Stimulated activated CD4-positive, alpha-beta T cell treated with anti-CD3 and anti-CD28 coated beads, Interleukin-15, amount 100 ng/mL, for 24 hours (primary cell): ENCODE measurements at regions not wholly inside any gene's neighbourhood (a gene's known extent, or its start where the extent isn't known, plus 50 kb on each side); places are given as distances from the start of the nearest gene placed in this dataset.
"Not testable (repeated sequence)": the region's sequence is repeated elsewhere in the genome, so short reads cannot be mapped to it uniquely, and the experiment has no call there.

Experiments used
- DNase-seq: peaks from one replicate; pipeline ENCODE4 v3.0.0-alpha.2; 2020

DNA sequence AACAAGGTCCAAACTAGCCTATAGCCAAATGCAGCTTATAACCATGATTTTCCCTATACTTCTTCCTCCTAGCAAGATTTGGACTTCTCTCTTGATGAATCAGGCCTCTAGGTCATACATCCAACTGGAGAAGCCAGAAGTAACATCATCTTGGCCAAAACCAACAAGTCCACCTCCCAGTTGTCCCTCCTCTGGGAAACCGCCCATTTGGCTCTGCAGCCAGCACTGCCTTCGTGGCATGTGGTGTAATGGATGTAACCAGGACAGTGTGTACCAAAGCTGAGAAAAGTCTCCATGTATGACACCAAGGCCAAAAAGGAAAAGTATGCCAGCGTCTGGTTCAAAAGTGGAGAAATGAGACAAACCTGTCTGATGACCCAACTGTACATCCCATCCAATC, 59.3 kb upstream of the VASH1 start:
- DNase-seq = no peak

DNA sequence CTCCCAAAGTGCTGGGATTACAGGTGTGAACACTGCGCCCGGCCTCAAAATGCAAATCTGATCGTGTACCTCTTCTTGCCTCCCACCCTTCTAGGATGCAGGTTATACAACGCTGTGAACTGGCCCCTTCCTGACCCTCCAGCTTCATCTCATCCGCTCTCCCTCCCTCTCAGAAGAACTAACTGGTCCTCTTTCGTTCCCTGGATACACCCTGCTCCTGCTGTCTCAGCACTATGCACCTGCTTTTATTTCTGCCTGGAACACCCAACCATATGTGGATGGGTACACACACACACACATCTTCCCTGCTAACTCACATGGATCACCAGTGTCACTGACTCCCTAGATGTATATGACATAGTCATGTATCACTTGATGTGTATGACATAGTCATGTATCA, 56.1 kb upstream of the VASH1 start:
- no peak for DNase-seq

DNA sequence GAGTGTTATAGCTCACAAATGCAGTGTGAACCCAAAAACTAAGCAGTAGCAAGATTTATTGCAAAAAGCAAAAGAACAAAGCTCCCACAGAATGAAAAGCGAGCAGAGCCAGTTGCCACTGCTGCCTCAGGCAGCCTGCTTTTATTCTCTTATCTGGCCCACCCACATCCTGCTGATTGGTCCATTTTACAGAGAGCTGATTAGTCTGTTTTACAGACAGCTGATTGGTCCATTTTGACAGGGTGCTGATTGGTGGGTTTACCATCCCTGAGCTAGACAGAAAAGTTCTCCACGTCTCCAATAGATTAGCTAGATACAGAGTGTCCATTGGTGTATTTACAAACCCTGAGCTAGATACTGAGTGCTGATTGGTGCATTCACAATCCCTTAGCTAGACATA, 55.1 kb upstream of the VASH1 start:
- DNase-seq = not testable (repeated sequence)

GRCh38 chr14:76706811-76707210, 54.5 kb upstream of the VASH1 start:
- DNase-seq = no peak

- DNase-seq = no peak
These were observed 53.2 kb upstream of the VASH1 start for GRCh38 chr14:76708028-76708427.

DNA sequence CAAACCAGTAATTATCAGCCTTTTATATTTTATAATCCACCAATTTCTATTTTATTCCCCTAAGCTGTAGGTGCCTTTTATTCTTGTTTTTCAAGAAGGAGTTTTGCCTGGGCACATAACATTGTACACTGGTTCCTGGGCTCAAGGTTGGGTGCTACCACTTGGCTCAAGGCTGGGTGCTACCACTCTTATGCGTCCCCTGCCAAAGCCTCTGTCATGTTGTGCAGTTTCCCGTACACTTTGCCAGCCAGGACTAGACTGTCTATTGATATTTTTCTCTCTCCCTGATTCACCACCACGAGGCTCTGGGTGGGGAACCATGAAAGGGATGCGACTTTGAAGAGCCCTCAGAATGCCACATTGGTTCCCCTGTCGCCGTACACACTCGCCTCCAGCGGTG, 52.5 kb upstream of the VASH1 start:
- DNase-seq = no peak

DNA sequence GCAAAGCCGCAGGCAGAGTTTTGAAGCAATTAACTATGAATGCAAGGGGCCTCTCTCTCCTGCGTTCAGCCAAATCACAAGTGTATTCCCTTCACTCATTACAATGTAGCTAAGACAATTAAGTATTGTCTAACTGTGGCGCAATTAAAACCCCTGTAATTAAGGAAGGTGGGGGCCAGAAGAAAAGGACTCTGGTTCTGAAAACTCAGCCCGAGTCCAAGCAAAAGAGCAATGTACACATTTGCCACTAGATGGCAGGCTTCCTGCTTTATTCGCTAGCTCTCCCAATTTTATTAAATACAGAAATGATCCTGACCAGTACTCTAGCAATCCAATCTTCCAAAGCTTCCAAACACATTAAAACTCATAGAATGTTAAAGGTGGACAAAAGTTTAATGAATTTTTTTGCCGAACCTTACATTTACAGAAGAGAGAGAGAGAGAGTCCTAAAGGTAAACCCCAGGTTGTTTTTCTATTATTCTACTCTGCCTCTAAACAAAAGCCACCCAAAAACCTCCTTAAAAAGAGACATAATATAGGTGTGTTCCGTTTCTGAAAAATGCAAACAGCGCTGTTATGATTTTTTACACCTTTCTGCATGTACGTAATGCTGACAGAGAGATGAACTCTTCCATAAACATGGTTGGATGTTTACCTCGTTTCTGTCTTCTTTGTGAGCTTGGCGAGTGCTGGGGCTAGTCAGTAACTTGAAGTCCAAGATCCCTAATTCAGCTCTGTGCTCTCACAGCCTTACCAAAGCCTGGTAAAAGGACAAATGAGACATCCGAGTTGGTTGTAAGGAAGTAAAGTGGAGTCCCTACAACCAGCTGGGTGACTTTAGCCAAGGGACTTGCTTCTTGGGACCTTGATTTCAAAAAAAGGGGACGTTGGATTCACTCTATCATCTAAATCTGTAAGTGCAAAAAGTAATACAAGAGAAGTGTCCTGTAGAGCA, 50.9 kb upstream of the VASH1 start:
- DNase-seq = peak; percentile 37
